ENCODE measurements at regions not wholly inside any gene's neighbourhood (a gene's known extent, or its start where the extent isn't known, plus 50 kb on each side); places are given as distances from the start of the nearest gene placed in this dataset.

DNA sequence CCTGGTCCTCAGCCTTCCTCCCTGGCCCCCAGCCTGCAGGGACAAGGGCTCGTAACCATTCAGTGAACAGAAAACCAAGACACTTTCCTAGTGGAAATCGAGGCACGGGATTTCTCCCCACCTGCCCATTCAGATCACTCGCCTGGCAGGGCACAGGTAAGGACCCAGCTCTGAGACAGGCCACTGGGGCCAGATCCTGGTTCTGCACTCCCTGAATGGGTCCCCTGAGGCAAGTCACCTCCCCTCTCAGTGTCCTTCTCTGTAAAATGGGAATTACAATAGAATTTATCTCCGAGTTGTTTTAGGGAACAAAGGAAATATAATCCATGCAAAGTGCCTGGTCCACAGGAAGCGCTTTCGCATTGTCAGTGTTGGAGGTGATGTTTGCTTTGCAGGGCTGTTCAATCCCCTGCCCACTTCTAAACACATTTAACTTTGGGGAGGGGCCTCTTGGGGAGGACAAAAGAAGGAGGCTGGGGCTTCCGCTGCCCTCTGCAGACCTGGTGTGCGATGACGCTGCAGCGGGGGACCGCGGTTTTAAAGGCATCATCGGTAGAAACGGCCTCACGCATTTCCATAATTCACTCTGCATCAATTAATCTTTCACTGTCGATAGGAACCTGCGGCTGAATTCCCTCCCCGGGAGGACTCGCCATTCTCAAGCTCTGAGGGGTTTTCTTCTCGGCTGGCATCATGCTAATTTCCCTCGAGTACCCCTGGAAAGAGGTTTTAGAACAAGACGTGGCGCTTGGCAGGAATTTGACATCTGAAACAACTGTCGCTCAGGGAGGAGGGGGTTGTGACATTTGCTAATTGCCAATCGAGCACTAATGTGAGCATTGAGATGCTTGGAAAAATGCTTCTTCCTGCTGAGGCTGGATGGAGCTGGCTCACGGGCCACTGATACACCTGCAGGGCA, 70.4 kb upstream of the FGF3 start:
- peak in 1 of 4 donors; percentile 33 for DNase-seq
- TF ChIP-seq, protein P1, sequence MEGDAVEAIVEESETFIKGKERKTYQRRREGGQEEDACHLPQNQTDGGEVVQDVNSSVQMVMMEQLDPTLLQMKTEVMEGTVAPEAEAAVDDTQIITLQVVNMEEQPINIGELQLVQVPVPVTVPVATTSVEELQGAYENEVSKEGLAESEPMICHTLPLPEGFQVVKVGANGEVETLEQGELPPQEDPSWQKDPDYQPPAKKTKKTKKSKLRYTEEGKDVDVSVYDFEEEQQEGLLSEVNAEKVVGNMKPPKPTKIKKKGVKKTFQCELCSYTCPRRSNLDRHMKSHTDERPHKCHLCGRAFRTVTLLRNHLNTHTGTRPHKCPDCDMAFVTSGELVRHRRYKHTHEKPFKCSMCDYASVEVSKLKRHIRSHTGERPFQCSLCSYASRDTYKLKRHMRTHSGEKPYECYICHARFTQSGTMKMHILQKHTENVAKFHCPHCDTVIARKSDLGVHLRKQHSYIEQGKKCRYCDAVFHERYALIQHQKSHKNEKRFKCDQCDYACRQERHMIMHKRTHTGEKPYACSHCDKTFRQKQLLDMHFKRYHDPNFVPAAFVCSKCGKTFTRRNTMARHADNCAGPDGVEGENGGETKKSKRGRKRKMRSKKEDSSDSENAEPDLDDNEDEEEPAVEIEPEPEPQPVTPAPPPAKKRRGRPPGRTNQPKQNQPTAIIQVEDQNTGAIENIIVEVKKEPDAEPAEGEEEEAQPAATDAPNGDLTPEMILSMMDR (IDR thresholded peaks at IDR 0.05), result no peak
- Histone ChIP-seq H3K27ac (no peak overlapping the region), H3K4me3 (no peak overlapping the region), H3K4me1 (no peaks in the 10 kb centered on the region), H3K36me3 (no peaks in the 10 kb centered on the region), H3K9me3 (no peaks in the 10 kb centered on the region), H3K27me3 (peaks cover 12 to 61% of the 10 kb centered on the region in 2 donors)
- ATAC-seq, result no peak
- intact Hi-C loops (cut with DNase I), result no loop called here

DNA sequence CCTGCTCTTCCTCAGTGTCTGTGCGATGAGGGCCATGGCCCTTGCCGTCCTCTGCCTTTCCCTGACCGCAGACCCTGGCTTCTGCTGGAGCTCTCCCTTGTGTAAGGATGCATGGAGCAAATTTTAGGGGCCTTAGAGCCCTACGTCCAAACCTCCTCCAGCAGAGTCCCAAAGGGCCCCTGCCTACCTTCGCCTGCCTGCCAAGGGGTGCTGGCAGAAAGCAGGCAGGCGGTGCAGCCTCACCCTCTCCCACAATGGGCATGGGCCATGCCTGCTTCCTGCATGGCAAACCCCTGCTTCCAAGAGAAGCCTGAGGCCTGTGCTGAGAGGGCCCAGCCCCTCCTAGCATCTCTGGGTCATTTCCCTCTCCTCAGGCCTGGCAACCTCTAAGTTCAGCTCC, 71.3 kb upstream of the FGF3 start:
- Histone ChIP-seq H3K27me3 (peaks cover 12 to 70% of the 10 kb centered on the region in 2 donors), H3K4me1 (no peaks in the 10 kb centered on the region), H3K9me3 (no peaks in the 10 kb centered on the region), H3K4me3 (no peak overlapping the region), H3K27ac (no peak overlapping the region), H3K36me3 (no peaks in the 10 kb centered on the region)
- TF ChIP-seq, protein P1 (IDR thresholded peaks at IDR 0.05), result no peak
- intact Hi-C loops (cut with DNase I), result no loop called here
- DNase-seq, result peak in 1 of 4 donors; percentile 33
- ATAC-seq, result no peak

DNA sequence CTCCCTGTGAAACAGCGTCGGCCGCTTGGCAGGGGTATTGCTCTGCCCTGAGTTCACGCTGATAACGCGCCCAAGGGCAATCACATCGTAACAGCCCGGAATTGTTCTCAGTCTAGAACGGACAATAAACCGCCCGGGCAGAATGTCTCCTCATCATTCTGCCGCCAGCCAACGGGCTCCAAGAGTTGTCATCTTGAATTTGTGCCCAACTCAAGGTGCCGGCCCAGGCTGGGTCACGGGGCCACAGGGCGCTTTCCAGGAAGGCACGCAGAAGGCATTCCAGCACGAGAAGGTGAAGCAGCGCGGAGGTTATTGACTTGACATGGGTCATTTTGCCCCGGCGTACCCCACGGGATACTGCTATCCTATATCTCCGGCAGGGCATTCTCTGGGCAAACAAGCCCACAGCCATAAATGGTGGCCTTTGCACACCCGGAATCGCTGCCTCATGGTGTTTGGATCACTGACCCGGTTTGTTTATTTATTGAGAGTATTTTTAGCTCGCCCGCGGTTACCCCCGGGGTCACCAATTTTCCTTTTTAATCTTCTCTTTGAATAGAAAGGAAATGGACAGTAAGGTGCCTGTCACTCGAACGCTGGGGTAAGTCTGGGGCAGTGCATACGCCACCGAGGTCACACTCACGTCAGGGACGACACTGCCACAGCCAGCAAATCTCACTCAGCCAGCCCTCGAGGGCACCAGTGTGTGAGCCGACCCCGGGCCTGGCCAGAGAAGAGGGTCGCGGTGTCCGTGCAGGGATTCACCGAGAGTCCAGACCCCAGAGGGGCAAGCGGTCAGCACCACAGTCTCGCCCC, 72.4 kb upstream of the FGF3 start:
- Histone ChIP-seq H3K4me3 (no peak overlapping the region), H3K4me1 (no peaks in the 10 kb centered on the region), H3K9me3 (no peaks in the 10 kb centered on the region), H3K27ac (no peak overlapping the region), H3K36me3 (no peaks in the 10 kb centered on the region), H3K27me3 (peaks cover 12 to 79% of the 10 kb centered on the region in 2 donors)
- DNase-seq (peak in 1 of 4 donors; percentile 68), ATAC-seq (no peak)
- TF ChIP-seq, protein P1 (IDR thresholded peaks at IDR 0.05), result no peak
- intact Hi-C loops (cut with DNase I), result no loop called here

DNA sequence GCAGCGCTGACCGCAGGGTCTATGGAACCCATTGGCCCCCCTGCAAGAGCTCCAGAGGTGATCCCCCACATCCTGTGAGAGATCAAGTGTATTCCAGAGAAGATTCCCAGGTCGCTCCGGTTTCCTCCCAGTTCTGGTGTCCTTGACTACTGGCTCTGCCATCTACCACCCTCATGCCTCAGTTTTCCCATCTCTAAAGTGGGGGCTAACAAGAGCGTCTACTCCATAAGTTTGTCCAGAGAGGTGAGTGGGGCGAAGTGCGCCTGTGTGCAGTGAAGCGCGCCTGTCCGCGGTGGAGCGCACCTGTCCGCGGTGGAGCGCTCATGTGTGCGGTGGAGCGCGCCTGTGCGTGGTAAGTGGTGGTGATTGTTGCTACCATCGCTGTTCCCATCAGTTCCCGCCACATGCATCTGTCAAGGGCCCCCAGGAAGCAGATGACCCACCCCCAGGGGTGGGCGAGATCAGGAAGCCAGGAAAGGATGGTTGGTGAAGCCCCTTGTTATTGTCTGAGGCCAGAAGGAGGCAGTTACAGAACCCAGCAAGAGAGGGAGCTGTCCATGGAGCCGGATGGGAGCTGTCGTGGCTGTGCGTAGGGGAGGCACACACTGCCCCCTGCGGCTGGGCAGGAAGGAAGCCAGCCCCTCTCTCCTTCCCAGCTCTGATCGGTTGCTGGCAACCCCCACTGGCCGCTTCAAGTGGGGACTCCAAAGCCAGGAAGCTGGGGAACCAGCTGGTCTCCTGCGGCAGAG, 73.2 kb upstream of the FGF3 start:
- no peaks in the 10 kb centered on the region for H3K4me1 ChIP-seq
- TF ChIP-seq, protein P1 (IDR thresholded peaks at IDR 0.05), result no peak
- H3K27ac ChIP-seq, result no peak overlapping the region
- intact Hi-C loops (cut with DNase I), result no loop called here
- peaks cover 12 to 85% of the 10 kb centered on the region in 2 donors for H3K27me3 ChIP-seq
- no peaks in the 10 kb centered on the region for H3K36me3 ChIP-seq
- no peaks in the 10 kb centered on the region for H3K9me3 ChIP-seq
- DNase-seq (peak in 1 of 4 donors; percentile 34), ATAC-seq (no peak)
- no peak overlapping the region for H3K4me3 ChIP-seq

Data from left lung (tissue), 4 donors.